Suppressor macrophage (primary cell): ENCODE measurements at regions not wholly inside any gene's neighbourhood (a gene's known extent, or its start where the extent isn't known, plus 50 kb on each side); places are given as distances from the start of the nearest gene placed in this dataset.

ENCODE experiments used
- DNase-seq, 4 experiments: peaks; one replicate each; pipeline ENCODE4 v3.0.0-alpha.2; 2020 to 2022

GRCh38 chrX:45868425-45868824 is 667.7 kb upstream of the DIPK2B start:
- DNase-seq = no peak

GRCh38 chrX:45862801-45863200 is 662.1 kb upstream of the DIPK2B start:
- DNase-seq = no peak

GRCh38 chrX:45860450-45860849 is 659.8 kb upstream of the DIPK2B start:
- DNase-seq = no peak

- no peak for DNase-seq
These were observed 658.7 kb upstream of the DIPK2B start for GRCh38 chrX:45859407-45859806.

GRCh38 chrX:45852884-45853283 is 652.2 kb upstream of the DIPK2B start:
- DNase-seq = no peak

GRCh38 chrX:45851434-45851991 is 650.8 kb upstream of the DIPK2B start:
- DNase-seq = peak in 3 of 4 experiments; percentile 1 to 34 (median 5)

- peak; percentile 11 to 53 (median 33) for DNase-seq
These were observed 650.2 kb upstream of the DIPK2B start for GRCh38 chrX:45850775-45851433.

- DNase-seq = peak in 3 of 4 experiments; percentile 0 to 14 (median 12)
These were observed 649.6 kb upstream of the DIPK2B start for GRCh38 chrX:45850197-45850774.

- DNase-seq = peak in 3 of 4 experiments; percentile 40 to 54 (median 40)
These were observed 648.7 kb upstream of the DIPK2B start for GRCh38 chrX:45849261-45849862.

- DNase-seq = no peak
These were observed 647.3 kb upstream of the DIPK2B start for GRCh38 chrX:45847961-45848360.

- DNase-seq = no peak
These were observed 645.7 kb upstream of the DIPK2B start for GRCh38 chrX:45846328-45846727.

- no peak for DNase-seq
These were observed 644.5 kb upstream of the DIPK2B start for GRCh38 chrX:45845142-45845541.

GRCh38 chrX:45843518-45843917 is 642.8 kb upstream of the DIPK2B start:
- DNase-seq = peak in 3 of 4 experiments; percentile 16 to 30 (median 23)

GRCh38 chrX:45842926-45843315 is 642.2 kb upstream of the DIPK2B start:
- no peak for DNase-seq

- no peak for DNase-seq
These were observed 641.7 kb upstream of the DIPK2B start for GRCh38 chrX:45842207-45842925.

GRCh38 chrX:45840411-45840950 is 639.8 kb upstream of the DIPK2B start:
- DNase-seq = no peak

GRCh38 chrX:45830343-45830742 is 629.7 kb upstream of the DIPK2B start:
- no peak for DNase-seq

- peak; percentile 6 to 46 (median 28) for DNase-seq
These were observed 623.8 kb upstream of the DIPK2B start for GRCh38 chrX:45824471-45824870.

- no peak for DNase-seq
These were observed 622.9 kb upstream of the DIPK2B start for GRCh38 chrX:45823536-45823935.

GRCh38 chrX:45822124-45822523 is 621.4 kb upstream of the DIPK2B start:
- DNase-seq = no peak

- DNase-seq = no peak
These were observed 618.2 kb upstream of the DIPK2B start for GRCh38 chrX:45818913-45819312.

- DNase-seq = no peak
These were observed 614.8 kb upstream of the DIPK2B start for GRCh38 chrX:45815441-45815840.

- no peak for DNase-seq
These were observed 610.6 kb upstream of the DIPK2B start for GRCh38 chrX:45811326-45811725.
